ENCODE measurements at regions not wholly inside any gene's neighbourhood (a gene's known extent, or its start where the extent isn't known, plus 50 kb on each side); places are given as distances from the start of the nearest gene placed in this dataset.

GRCh38 chr6:146878952-146879340 is 280.2 kb downstream of the ADGB start:
- TF ChIP-seq, protein P1, sequence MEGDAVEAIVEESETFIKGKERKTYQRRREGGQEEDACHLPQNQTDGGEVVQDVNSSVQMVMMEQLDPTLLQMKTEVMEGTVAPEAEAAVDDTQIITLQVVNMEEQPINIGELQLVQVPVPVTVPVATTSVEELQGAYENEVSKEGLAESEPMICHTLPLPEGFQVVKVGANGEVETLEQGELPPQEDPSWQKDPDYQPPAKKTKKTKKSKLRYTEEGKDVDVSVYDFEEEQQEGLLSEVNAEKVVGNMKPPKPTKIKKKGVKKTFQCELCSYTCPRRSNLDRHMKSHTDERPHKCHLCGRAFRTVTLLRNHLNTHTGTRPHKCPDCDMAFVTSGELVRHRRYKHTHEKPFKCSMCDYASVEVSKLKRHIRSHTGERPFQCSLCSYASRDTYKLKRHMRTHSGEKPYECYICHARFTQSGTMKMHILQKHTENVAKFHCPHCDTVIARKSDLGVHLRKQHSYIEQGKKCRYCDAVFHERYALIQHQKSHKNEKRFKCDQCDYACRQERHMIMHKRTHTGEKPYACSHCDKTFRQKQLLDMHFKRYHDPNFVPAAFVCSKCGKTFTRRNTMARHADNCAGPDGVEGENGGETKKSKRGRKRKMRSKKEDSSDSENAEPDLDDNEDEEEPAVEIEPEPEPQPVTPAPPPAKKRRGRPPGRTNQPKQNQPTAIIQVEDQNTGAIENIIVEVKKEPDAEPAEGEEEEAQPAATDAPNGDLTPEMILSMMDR (IDR thresholded peaks at IDR 0.05): no peak
- no peak for TF ChIP-seq POLR2A (IDR thresholded peaks at IDR 0.05)
